ENCODE measurements at regions not wholly inside any gene's neighbourhood (a gene's known extent, or its start where the extent isn't known, plus 50 kb on each side); places are given as distances from the start of the nearest gene placed in this dataset.

DNA sequence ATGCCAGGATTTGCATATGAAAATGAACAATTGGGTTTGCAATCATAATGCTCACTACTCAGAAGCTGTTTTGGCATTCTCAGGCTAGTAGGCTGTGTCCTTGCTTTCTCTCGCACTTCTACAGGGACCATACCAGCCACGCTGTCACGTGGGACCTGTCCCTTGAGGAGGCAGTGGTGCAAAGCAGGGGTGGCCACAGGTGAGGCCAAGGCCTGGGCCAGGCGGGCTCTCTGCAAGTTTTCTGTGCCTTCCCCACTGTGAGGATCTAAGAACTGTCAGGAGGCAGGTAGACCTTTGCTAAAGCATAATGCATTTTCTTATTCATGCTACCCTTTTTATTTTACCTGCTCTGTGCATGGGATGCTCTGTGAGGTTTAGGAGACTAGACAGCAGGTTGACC lies 89.4 kb upstream of the IRS2 start:
- Histone ChIP-seq H3K23ac (ENCODE audit: insufficient read length) (no peak overlapping the region), H3K14ac (ENCODE audit: insufficient read length) (no peak overlapping the region), H3K36me3 (ENCODE audit: control insufficient read depth in 2 of 4, insufficient read depth in 4 of 4, low read length in 3 of 4) (no peaks in the 10 kb centered on the region), H2AFZ (ENCODE audit: low read length) (no peak overlapping the region), H2AK5ac (ENCODE audit: low read depth, low read length) (no peak overlapping the region), H3K56ac (replicated peaks; ENCODE audit: insufficient read length, low read depth, low read length) (no peak overlapping the region), H3K18ac (ENCODE audit: extremely low read depth, low read length) (no peak overlapping the region), H4K20me1 (replicated peaks in 1 of 2; ENCODE audit: control insufficient read depth in 1 of 2, insufficient read depth in 2 of 2, low read length in 2 of 2) (no peaks in the 10 kb centered on the region), H4K8ac (ENCODE audit: extremely low read depth, insufficient read depth, low read length) (no peak overlapping the region), H3K9me3 (ENCODE audit: insufficient read depth in 2 of 2, low read depth in 1 of 2, low read length in 1 of 2) (no peaks in the 10 kb centered on the region), H2BK15ac (ENCODE audit: low read length) (no peak overlapping the region), H3K23me2 (ENCODE audit: low read depth, low read length) (no peaks in the 10 kb centered on the region), H3K79me1 (ENCODE audit: low read depth, low read length) (no peaks in the 10 kb centered on the region), H3K4ac (replicated peaks; ENCODE audit: insufficient read length, low read depth, low read length) (no peak overlapping the region), H3K4me2 (ENCODE audit: insufficient read depth in 1 of 2, low read depth in 2 of 2, low read length in 2 of 2) (no peak overlapping the region), H3K27ac (ENCODE audit: low read depth, low read length) (no peak overlapping the region), H2BK12ac (ENCODE audit: low read depth, low read length) (no peak overlapping the region), H2BK5ac (ENCODE audit: low read depth, low read length) (no peak overlapping the region), H2BK20ac (ENCODE audit: low read length) (no peak overlapping the region), H3K4me1 (replicated peaks in 1 of 4; ENCODE audit: control insufficient read depth in 3 of 4, insufficient read depth in 4 of 4, low read length in 3 of 4) (peaks cover 0 to 3% (median 1%) of the 10 kb centered on the region in 4 experiments; a peak in 1 of 7 replicates), H2BK120ac (replicated peaks; ENCODE audit: low read depth, low read length) (no peak overlapping the region), H3K4me3 (ENCODE audit: extremely low read depth in 1 of 4, insufficient read depth in 2 of 4, low read depth in 3 of 4, low read length in 4 of 4) (no peak overlapping the region), H4K91ac (replicated peaks; ENCODE audit: insufficient read length, low read length) (no peak overlapping the region), H3K79me2 (ENCODE audit: control insufficient read depth in 1 of 2, insufficient read depth in 2 of 2, low read length in 2 of 2) (no peaks in the 10 kb centered on the region), H3K9ac (replicated peaks in 1 of 4; ENCODE audit: extremely low read depth in 1 of 4, low read depth in 3 of 4, low read length in 3 of 4) (no peak overlapping the region), H3K27me3 (replicated peaks in 1 of 4; ENCODE audit: control insufficient read depth in 3 of 4, extremely low read depth in 1 of 4, insufficient read depth in 3 of 4, low read length in 3 of 4) (no peaks in the 10 kb centered on the region; a peak in 1 of 7 replicates), H4K5ac (ENCODE audit: insufficient read length, low read depth, low read length) (no peak overlapping the region)
- POLR2A ChIA-PET (ENCODE audit: partially characterized antibody) = no interaction called here
- 88% methylated on average over 4 of the region's 4 CpGs; no CpG with 5 or more reads in 1 of the 2 experiments for WGBS, 2 experiments (ENCODE audit: extremely low coverage in 1 of 2, insufficient coverage in 1 of 2, insufficient read length in 1 of 2, insufficient replicate concordance in 2 of 2, low coverage in 1 of 2, low lambda C conversion rate in 2 of 2, missing lambda C conversion rate in 1 of 2)
- CTCF ChIA-PET (ENCODE audit: partially characterized antibody) = no interaction called here
- FAIRE-seq (no peak), DNase-seq (ENCODE audit: low read depth in 1 of 2, low spot score in 2 of 2) (no peak)
- TF ChIP-seq RNF2 (IDR thresholded peaks at IDR 0.05; ENCODE audit: borderline replicate concordance, low read depth, low read length, missing control alignments, poor library complexity, severe bottlenecking) = no peak
- no peak for TF ChIP-seq ATF2 (IDR thresholded peaks at IDR 0.05; ENCODE audit: low read length)
- TF ChIP-seq EP300 (IDR thresholded peaks at IDR 0.05; ENCODE audit: borderline replicate concordance in 1 of 2, low read depth in 2 of 2, low read length in 2 of 2) = no peak
- no peak for TF ChIP-seq SP4 (IDR thresholded peaks at IDR 0.05; ENCODE audit: low read length)
- no peak for TF ChIP-seq SP2 (IDR thresholded peaks at IDR 0.05; ENCODE audit: low read length)
- TF ChIP-seq SRF (IDR thresholded peaks at IDR 0.05; ENCODE audit: low read depth, low read length) = no peak
- no peak for TF ChIP-seq CEBPB (IDR thresholded peaks at IDR 0.05; ENCODE audit: low read depth, low read length)
- TF ChIP-seq CREB1 (IDR thresholded peaks at IDR 0.05) = no peak
- TF ChIP-seq HDAC6 (IDR thresholded peaks at IDR 0.05; ENCODE audit: low read depth, low read length) = no peak
- TF ChIP-seq TEAD4 (IDR thresholded peaks at IDR 0.05; ENCODE audit: low read depth, low read length) = no peak
- no peak for TF ChIP-seq EGR1 (IDR thresholded peaks at IDR 0.05; ENCODE audit: borderline replicate concordance, low read depth, low read length)
- TF ChIP-seq SUZ12 (IDR thresholded peaks at IDR 0.05; ENCODE audit: low read length) = no peak
- no peak for TF ChIP-seq CBX5 (IDR thresholded peaks at IDR 0.05; ENCODE audit: low read depth, low read length)
- TF ChIP-seq POLR2AphosphoS5 (IDR thresholded peaks at IDR 0.05; ENCODE audit: low read depth, low read length) = no peak

Measured in H1 (cell line).